GM21786 (cell line): ENCODE measurements at regions not wholly inside any gene's neighbourhood (a gene's known extent, or its start where the extent isn't known, plus 50 kb on each side); places are given as distances from the start of the nearest gene placed in this dataset.

ENCODE experiments used
- ATAC-seq: cut with Tn5 transposase; IDR thresholded peaks from one replicate; pipeline ENCODE4 v1.9.1; 2021; ENCODE audit not compliant: unreplicated experiment

GRCh38 chr1:209231476-209232156, 351.9 kb upstream of the CAMK1G start:
- ATAC-seq = no peak

DNA sequence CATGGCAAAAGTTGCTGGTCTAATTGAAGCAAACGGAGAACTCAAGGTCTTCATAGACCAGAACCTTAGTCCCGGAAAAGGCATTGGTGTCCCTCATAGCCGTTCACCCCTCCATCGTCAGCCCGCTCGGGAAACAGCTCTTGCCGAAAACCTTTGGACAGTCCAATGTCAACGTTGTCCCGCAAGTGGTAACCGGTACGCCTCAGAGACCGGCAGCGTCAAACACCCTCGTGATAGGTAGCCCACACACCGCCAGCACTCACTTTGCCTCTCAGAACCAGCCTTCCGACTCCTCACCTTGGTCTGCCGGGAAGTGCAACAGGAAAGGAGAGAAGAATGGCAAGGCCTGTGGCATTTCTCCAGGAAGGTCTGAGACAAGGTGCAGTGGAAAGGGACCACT, 351.3 kb upstream of the CAMK1G start:
- no peak for ATAC-seq

GRCh38 chr1:209232759-209233158, 350.8 kb upstream of the CAMK1G start:
- no peak for ATAC-seq

DNA sequence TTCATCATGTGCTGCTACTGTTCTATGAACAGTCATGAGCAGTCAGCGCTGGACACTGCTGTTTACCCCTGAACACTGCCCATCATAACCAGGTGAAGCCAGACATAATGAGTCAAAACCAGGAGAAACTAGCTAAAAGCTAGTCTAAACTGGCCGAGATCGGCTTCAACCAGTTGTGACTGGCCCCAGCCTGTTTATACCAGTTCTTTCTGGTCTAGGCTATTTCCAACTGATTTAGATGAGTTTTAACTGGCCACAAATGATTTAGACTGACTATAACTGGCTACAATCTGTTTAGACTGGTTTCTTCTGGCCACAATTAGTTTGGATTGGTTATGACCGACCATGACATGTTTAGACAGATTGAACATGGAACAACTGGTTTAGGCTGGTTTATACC, 348.3 kb upstream of the CAMK1G start:
- no peak for ATAC-seq

- no peak for ATAC-seq
Measured at GRCh38 chr1:209238356-209238755, 345.2 kb upstream of the CAMK1G start.

DNA sequence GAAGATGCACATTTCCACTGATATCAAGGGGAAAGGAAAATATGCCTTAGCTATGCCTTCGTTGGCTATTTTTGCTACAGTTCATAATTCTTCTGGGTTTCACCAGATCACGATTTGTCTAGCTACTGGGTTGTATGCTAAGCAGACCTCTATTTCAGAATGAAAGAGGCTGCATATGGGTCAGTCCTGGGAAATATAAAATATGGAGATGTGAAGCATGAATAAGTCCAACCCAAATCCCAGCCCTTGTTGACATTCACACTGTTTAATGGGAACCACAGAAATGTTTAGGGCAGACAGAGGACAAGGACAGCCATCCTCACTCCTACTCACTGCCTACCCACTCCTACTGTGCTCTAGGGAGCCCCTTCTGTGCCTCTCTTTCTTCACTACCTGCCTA, 343.2 kb upstream of the CAMK1G start:
- no peak for ATAC-seq

DNA sequence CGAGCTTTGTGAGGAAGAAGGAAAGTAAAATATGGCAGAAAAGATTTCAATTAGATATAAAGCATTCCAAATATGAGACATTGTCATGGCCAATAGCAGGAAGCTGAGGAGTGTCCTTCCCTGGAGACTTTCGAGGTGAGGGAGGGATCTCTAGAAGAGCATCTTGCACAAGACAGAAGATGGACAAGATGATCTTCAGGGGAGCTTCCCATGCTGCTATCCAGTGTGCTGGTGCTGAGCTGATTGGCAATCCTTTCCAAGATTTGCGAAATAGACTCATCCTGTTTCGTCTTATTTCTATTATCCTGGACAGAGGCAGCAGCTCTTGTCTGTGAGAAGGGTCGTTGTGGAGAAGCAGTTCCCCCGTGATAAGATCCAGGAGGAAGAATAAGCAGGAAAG, 342.0 kb upstream of the CAMK1G start:
- no peak for ATAC-seq

DNA sequence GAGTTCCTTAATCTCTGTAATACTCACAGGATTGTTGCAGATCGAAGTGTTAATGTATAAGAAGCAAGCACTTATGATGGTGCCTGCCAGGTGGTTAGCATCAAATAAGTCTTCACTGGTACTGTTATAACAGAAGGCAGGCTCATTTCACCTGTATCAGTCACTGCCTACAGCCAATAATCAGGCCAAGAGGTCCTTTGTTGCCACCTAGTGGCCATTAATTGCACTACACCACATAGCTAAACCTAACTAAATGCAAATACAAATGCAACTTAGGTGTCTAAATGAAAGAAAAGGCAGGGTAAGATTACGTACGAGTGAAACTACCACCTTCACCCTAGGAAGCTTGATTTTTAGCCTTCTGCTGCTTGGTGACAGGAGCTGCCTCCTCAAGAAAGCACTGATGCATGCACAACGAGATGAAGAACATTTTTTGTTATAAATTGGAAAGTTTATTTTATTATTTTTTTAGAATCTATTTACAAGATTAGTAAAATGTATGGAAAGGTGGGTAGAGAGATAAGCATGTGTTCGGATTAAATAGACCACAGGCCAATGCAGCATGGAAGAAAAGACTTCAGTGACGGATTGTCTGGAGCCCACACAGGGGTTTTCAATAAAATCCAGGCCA, 334.8 kb upstream of the CAMK1G start:
- ATAC-seq = peak; percentile 85

DNA sequence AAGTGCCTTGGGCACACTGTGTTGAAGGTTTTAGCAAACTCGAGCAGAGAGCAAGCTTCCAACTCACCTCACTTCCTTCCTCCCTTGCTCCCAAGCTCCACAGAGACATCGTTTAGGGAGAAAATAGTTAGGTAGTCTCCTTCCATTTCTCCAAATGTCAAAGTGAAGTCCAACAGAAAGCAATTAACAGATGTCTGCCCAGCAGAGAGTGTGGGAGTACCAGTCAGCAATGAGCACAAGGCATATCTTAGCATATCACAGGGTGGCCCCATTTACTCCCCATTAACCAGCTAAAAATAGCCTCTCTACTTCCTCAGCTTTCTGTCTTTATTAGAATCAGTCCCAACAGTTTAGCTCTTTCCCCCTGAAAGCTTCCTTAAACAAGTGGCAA, 334.2 kb upstream of the CAMK1G start:
- no peak for ATAC-seq

- no peak for ATAC-seq
Measured at GRCh38 chr1:209249785-209250440, 333.6 kb upstream of the CAMK1G start.

DNA sequence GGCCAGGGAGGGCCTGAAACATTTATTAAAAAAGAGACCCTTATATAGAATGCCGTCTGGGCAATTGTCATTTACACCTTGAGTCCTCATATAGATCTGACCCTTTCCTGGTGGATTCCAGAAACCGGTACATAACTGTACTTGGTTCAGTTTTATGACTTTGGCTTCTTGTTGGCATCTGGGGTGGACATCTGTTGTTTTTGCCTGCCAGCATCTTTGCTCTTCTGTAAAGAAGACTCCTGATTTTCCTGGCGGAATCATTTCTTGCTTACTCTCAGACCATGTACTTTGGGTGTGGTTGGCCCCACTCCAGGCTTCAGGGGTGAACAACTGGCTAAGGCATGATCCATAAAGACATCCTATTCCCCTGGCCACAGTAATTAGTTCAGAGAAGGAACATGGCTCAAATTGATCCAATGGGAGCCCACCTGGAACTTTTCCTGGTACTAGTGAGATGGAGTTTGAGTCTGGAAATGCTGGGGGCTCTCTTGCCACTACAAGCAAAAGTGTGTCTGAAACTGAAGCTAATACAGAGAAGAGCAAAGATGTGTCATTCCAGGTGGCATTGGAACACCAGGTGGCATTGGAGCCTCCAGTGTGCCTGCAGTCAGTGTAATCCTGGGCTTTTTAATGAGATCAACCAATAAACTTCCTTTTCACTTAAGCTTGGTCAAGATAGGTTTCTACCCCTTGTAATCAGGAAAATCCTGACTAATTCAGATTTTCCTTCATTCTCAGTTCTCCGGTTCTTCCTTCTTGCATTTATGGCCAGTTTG, 332.5 kb upstream of the CAMK1G start:
- ATAC-seq = no peak

GRCh38 chr1:209256766-209257350, 326.7 kb upstream of the CAMK1G start:
- ATAC-seq = no peak

DNA sequence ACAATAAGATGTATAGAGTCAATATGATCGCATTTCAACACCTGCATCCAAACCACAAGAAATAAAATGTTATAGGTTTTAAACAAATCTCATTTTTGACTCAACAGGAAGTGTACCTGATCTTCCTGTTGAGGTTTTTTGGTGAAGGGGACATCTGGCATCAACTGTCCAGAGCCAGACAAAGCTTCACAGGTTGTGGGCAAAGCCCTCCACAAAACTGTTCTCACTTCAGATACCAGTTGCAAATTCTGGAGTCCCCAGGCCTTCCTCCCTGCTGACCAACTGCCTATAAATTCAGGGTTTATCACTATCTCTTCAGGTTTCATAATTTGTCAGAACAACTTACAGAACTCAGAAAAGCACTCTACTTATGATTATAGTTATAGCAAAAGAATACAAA, 326.1 kb upstream of the CAMK1G start:
- no peak for ATAC-seq

DNA sequence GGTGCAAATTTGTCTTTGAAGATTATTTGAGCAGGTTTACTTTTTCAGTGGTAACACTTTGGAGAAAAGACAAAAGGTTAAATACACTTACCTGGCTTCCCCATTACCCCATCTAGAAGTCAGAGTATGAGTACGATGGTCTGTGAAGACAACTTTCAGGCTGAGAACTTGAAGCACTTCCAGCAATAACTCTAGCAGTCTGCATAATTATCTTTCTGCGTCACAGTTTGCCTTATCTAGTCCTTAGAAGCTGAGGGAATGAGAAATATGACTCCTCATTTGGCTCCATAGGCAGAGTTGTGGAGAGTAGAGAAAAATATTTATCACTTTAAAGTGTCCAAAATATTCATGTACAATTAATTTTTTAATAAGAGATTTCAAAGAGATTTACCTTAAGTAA, 323.4 kb upstream of the CAMK1G start:
- no peak for ATAC-seq

DNA sequence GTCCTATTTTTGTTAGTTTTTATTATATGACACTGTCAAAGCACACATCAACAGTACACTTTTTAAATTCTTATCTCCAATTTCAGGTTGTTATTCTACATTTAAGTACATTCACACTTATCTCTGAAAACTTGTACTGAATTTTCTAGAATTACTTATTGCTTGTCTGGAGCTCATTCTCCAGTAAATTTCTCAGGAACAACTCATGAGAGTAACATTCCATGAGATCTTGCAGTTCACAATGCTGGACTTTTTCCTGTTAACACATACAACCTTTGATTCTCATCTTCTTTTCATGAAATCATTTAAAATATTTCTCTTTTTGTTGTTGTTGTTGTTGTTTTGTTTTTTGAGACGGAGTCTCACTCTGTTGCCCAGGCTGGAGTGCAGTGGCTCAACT, 320.9 kb upstream of the CAMK1G start:
- ATAC-seq = no peak

DNA sequence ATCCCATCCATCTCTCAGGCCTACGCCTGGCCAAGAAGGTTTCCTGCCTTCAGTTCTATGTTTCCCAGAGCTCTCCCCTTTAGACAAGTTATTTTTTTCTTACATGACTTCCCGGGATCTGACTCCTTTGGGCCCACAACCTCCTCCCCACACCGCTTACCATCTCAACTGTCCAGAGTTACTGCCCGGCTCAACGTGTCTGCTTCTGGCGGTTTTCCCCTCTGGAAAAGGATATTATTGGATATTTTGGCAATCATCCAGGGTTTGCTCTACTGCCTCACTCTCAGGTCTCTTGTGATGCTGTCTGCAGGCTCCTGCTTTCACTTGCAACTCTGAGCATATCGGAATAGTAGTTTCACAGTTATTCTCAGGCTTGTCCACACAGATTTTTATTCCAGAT, 318.2 kb upstream of the CAMK1G start:
- no peak for ATAC-seq

DNA sequence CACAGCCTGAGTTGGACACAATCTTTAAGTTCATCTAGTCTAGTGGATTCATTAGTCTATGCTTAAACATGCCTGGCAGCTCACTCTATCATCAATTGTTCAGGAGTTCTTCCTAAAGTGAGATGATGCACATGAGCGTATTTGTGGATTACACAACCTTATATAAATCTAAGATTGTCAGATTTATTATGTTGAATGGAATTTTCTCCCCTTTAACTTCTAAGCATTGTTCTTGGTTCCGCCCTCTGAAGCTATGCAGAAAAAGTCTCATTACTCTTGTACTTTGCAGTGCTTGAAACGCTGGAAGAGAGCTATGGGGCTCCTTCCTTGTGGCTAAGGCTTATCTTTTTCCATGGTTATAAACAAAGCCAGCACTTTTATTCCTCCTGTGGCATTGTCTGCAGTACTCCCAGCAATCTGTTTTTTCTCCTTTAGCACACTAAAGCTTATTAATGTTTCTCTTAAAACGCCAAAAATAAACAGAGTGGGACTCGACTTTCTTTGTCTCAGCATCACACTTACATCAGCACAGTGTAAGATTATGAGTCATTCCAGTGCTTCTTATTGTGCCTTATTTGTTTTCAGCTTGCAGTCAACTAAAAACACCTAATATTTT, 316.8 kb upstream of the CAMK1G start:
- no peak for ATAC-seq

GRCh38 chr1:209267968-209268367, 315.5 kb upstream of the CAMK1G start:
- no peak for ATAC-seq

GRCh38 chr1:209268479-209268878, 315.0 kb upstream of the CAMK1G start:
- ATAC-seq = no peak

DNA sequence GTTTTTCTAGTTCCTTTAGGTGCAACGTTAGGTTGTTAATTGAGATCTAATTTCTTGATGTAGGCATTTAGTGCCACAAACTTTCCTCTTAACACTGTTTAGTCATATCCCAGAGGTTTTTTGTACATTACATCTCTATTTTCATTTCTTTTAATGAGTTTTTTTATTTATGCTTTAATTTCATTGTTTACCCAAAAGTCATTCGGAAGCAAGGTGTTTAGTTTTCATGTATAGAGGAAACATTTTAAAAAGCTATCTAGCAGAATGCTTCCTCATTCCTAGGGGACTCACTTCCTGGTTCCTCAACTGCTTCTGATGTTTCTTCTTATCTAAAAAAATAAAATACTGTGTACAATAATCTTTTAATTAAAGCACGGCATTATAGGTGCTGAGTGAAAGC, 307.2 kb upstream of the CAMK1G start:
- no peak for ATAC-seq

DNA sequence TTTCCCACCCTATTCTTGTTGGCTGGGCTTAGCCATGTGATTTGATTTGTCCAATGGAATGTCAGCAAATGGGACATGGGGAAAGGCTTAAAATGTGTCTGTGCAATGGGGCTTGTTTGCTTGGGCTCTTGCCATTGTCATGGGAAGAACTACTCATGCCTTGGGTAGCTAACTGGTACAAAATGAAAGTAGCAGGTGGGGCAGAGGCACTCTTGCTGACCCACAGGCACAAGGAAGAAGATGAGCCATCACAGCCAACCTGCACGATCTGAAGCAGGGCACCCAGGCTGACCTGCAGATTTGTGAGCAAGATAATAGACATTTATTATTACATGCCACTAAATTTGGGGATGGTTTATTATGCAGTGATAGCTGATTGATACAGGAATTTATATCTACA, 305.9 kb upstream of the CAMK1G start:
- no peak for ATAC-seq
